Large intestine (tissue), 3 donors: ENCODE measurements at regions not wholly inside any gene's neighbourhood (a gene's known extent, or its start where the extent isn't known, plus 50 kb on each side); places are given as distances from the start of the nearest gene placed in this dataset.

Source experiments
- DNase-seq, 2 donors: peaks; one replicate each; pipeline versions ENCODE4 v3.0.0 to v3.0.0-alpha.2; 2013
- H3K27ac ChIP-seq: one replicate; pipeline ENCODE4 v1.5.1; 2013; ENCODE audit warnings: low read length
- H3K27me3 ChIP-seq: 2 replicates; pipeline ENCODE4 v1.6.1; 2013; ENCODE audit warnings: low read length; ENCODE audit not compliant: control insufficient read depth, insufficient read depth
- H3K36me3 ChIP-seq: 2 replicates; pipeline ENCODE4 v1.6.1; 2013; ENCODE audit warnings: low read length; ENCODE audit not compliant: control insufficient read depth, insufficient read depth
- H3K4me1 ChIP-seq: one replicate; pipeline ENCODE4 v1.6.1; 2013; ENCODE audit warnings: low read length; ENCODE audit not compliant: control insufficient read depth, insufficient read depth
- H3K4me3 ChIP-seq: one replicate; pipeline ENCODE4 v1.5.1; 2013; ENCODE audit warnings: low read length
- H3K9me3 ChIP-seq: one replicate; pipeline ENCODE4 v1.6.1; 2013; ENCODE audit warnings: mild to moderate bottlenecking, low read depth, low read length, moderate library complexity; ENCODE audit not compliant: control insufficient read depth
- WGBS: methylation state at CpG from one replicate; pipeline ENCODE4 v1.1.5; 2013; ENCODE audit warnings: low lambda C conversion rate; ENCODE audit not compliant: insufficient coverage; 5-methylcytosine and 5-hydroxymethylcytosine counted together

- peaks cover 3% of the 10 kb centered on the region for H3K27me3 ChIP-seq
- no peaks in the 10 kb centered on the region for H3K9me3 ChIP-seq
- H3K4me3 ChIP-seq: no peak overlapping the region
- no peak for DNase-seq
- no peak overlapping the region for H3K27ac ChIP-seq
- 84% methylated on average over 3 of the region's 5 CpGs for WGBS
- no peaks in the 10 kb centered on the region for H3K4me1 ChIP-seq
- no peaks in the 10 kb centered on the region for H3K36me3 ChIP-seq
Measured at GRCh38 chr18:51391731-51392130, 194.2 kb upstream of the MEX3C start.

GRCh38 chr18:51397347-51397962, 200.0 kb upstream of the MEX3C start:
- Histone ChIP-seq H3K27ac (no peak overlapping the region), H3K4me1 (no peaks in the 10 kb centered on the region), H3K36me3 (no peaks in the 10 kb centered on the region), H3K27me3 (no peaks in the 10 kb centered on the region), H3K4me3 (no peak overlapping the region), H3K9me3 (no peaks in the 10 kb centered on the region)
- DNase-seq: no peak
- WGBS: no CpG with 5 or more reads among the region's 4 CpGs

- Histone ChIP-seq H3K4me1 (no peaks in the 10 kb centered on the region), H3K9me3 (no peaks in the 10 kb centered on the region), H3K36me3 (no peaks in the 10 kb centered on the region), H3K27ac (no peak overlapping the region), H3K4me3 (no peak overlapping the region), H3K27me3 (no peaks in the 10 kb centered on the region)
- no CpG with 5 or more reads among the region's 1 CpG for WGBS
- no peak for DNase-seq
Measured at GRCh38 chr18:51398104-51398503, 200.6 kb upstream of the MEX3C start.

- no peak for DNase-seq
- no peak overlapping the region for H3K4me3 ChIP-seq
Measured at GRCh38 chr18:51399491-51400122, 202.1 kb upstream of the MEX3C start.

GRCh38 chr18:51400721-51401120, 203.2 kb upstream of the MEX3C start:
- Histone ChIP-seq H3K9me3 (no peaks in the 10 kb centered on the region), H3K4me1 (no peaks in the 10 kb centered on the region), H3K4me3 (no peak overlapping the region), H3K36me3 (no peaks in the 10 kb centered on the region), H3K27ac (no peak overlapping the region), H3K27me3 (no peaks in the 10 kb centered on the region)
- no peak for DNase-seq
- no CpG with 5 or more reads among the region's 2 CpGs for WGBS

More at GRCh38 chr18:51399491-51400122, 202.1 kb upstream of the MEX3C start:
- H3K27me3 ChIP-seq: no peaks in the 10 kb centered on the region
- H3K27ac ChIP-seq: no peak overlapping the region
- H3K4me1 ChIP-seq: no peaks in the 10 kb centered on the region
- H3K36me3 ChIP-seq: no peaks in the 10 kb centered on the region
- no CpG with 5 or more reads among the region's 11 CpGs for WGBS
- no peaks in the 10 kb centered on the region for H3K9me3 ChIP-seq

- WGBS: 67% methylated on average over 1 of the region's 2 CpGs
- no peak overlapping the region for H3K4me3 ChIP-seq
- H3K36me3 ChIP-seq: no peaks in the 10 kb centered on the region
- H3K27ac ChIP-seq: no peak overlapping the region
- no peaks in the 10 kb centered on the region for H3K4me1 ChIP-seq
- no peaks in the 10 kb centered on the region for H3K9me3 ChIP-seq
- no peak for DNase-seq
- H3K27me3 ChIP-seq: no peaks in the 10 kb centered on the region
Measured at GRCh38 chr18:51401912-51402311, 204.4 kb upstream of the MEX3C start.

GRCh38 chr18:51404620-51405019, 207.1 kb upstream of the MEX3C start:
- no peaks in the 10 kb centered on the region for H3K27me3 ChIP-seq
- DNase-seq: no peak
- no peaks in the 10 kb centered on the region for H3K36me3 ChIP-seq
- WGBS: no CpG with 5 or more reads among the region's 2 CpGs
- H3K4me1 ChIP-seq: no peaks in the 10 kb centered on the region
- H3K4me3 ChIP-seq: no peak overlapping the region
- no peaks in the 10 kb centered on the region for H3K9me3 ChIP-seq
- no peak overlapping the region for H3K27ac ChIP-seq

GRCh38 chr18:51405683-51406477, 208.4 kb upstream of the MEX3C start:
- H3K4me3 ChIP-seq: no peak overlapping the region
- H3K4me1 ChIP-seq: no peaks in the 10 kb centered on the region
- H3K27ac ChIP-seq: no peak overlapping the region
- no peaks in the 10 kb centered on the region for H3K9me3 ChIP-seq
- H3K36me3 ChIP-seq: no peaks in the 10 kb centered on the region
- peaks cover 2% of the 10 kb centered on the region for H3K27me3 ChIP-seq
- no peak for DNase-seq
- 53% methylated on average over 2 of the region's 4 CpGs for WGBS

- DNase-seq: no peak
- Histone ChIP-seq H3K4me1 (no peaks in the 10 kb centered on the region), H3K27me3 (no peaks in the 10 kb centered on the region), H3K36me3 (no peaks in the 10 kb centered on the region), H3K4me3 (no peak overlapping the region), H3K9me3 (no peaks in the 10 kb centered on the region), H3K27ac (no peak overlapping the region)
- 62% methylated on average over 3 of the region's 8 CpGs for WGBS
Measured at GRCh38 chr18:51417643-51418483, 220.4 kb upstream of the MEX3C start.

GRCh38 chr18:51425475-51425874, 228.0 kb upstream of the MEX3C start:
- H3K4me3 ChIP-seq: no peak overlapping the region
- no peaks in the 10 kb centered on the region for H3K27me3 ChIP-seq
- no peak overlapping the region for H3K27ac ChIP-seq
- no CpG with 5 or more reads among the region's 6 CpGs for WGBS
- H3K9me3 ChIP-seq: no peaks in the 10 kb centered on the region
- H3K4me1 ChIP-seq: peaks cover 6% of the 10 kb centered on the region
- no peaks in the 10 kb centered on the region for H3K36me3 ChIP-seq
- no peak for DNase-seq
